Ovary (tissue), 7 donors: ENCODE measurements at regions not wholly inside any gene's neighbourhood (a gene's known extent, or its start where the extent isn't known, plus 50 kb on each side); places are given as distances from the start of the nearest gene placed in this dataset.

Experiments used
- DNase-seq, 5 donors: peaks; one replicate each; pipeline ENCODE4 v3.0.0-alpha.2; 2019 to 2020
- H3K27ac ChIP-seq, 2 donors: fragments of 200-600 bp; one replicate each; pipeline versions ENCODE4 v1.5.1 to v1.8.0; 2019 to 2022
- H3K27me3 ChIP-seq: fragments of 200-600 bp; one replicate; pipeline ENCODE4 v1.8.0; 2022
- H3K36me3 ChIP-seq: fragments of 200-600 bp; sonication (generic); one replicate; pipeline ENCODE4 v1.5.1; 2019
- H3K4me1 ChIP-seq: one replicate; pipeline ENCODE4 v1.8.1; 2013; ENCODE audit warnings: mild to moderate bottlenecking, moderate library complexity; ENCODE audit not compliant: insufficient read depth
- H3K4me3 ChIP-seq: fragments of 200-600 bp; sonication (generic); one replicate; pipeline ENCODE4 v1.5.1; 2017
- H3K9me3 ChIP-seq, 2 donors: fragments of 200-600 bp in 1 of 2; sonication (generic) in 1 of 2; one replicate each; pipeline versions ENCODE4 v1.5.1 to v1.8.1; 2013 to 2019; ENCODE audit warnings: mild to moderate bottlenecking in 1 of 2, moderate library complexity in 1 of 2
- EP300 ChIP-seq: sonication (generic); formaldehyde crosslinking; IDR thresholded peaks from one replicate; pipeline ENCODE4 v1.6.1; 2017; ENCODE audit warnings: antibody characterized with exemption
- POLR2A ChIP-seq: fragments of 450-650 bp; IDR thresholded peaks from one replicate; pipeline ENCODE4 v1.6.1; 2017; ENCODE audit warnings: antibody characterized with exemption, mild to moderate bottlenecking, moderate library complexity
- WGBS, 3 donors: extraction: QIAGEN DNeasy Blood & Tissue Kit in 1 of 3; methylation state at CpG; one replicate each; pipeline versions ENCODE4 v1.1.5 to v1.1.7; 2013 to 2017; 5-methylcytosine and 5-hydroxymethylcytosine counted together
- intact Hi-C, 4 donors: fragments of 100-400 bp; cut with DNase I; formaldehyde crosslinking; loops; one replicate each; pipeline versions ENCODE4 v1.11.0 to v1.15.1; 2022 to 2023
- TF ChIP-seq, protein P1 (sequence below), 3 donors: fragments of 450-650 bp in 2 of 3; fragments of 200-600 bp in 1 of 3; IDR thresholded peaks; one replicate each; pipeline versions ENCODE4 v1.5.1 to v1.8.0; 2016 to 2022; ENCODE audit warnings: antibody characterized with exemption in 3 of 3, mild to moderate bottlenecking in 1 of 3
- donor health status: DM: no; HTN: no; CAD: no; lungs with moderate emphysema.
- donor health status: DM: no; HTN: no; CAD: no.
- donor health status: Bipolar disorder and iron deficiency.
- donor health status: DM: no; HTN: no; CAD: no.
- donor health status: DM: yes; HTN: yes; CAD: no.

DNA sequence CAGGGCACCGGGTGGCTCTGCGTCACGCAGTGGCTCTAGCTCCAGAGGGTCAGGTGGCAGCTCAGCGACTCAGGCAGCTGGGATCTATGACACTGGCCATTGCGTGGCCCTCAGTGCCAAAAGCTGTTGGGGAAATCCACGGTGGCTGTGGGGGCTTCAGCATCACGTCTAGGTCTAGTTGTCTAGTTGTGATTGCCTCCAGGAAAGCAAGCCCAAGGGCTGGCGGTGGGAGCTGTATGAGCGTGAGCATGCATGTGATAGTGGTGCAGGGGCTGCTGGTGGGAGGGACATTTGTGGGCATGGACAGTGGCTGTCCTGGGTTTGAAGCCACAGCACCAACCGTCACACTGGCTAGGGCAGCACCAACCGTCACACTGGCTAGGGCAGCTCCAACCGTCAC lies 191.4 kb downstream of the THBS2 start:
- no peak overlapping the region for H3K4me3 ChIP-seq
- H3K36me3 ChIP-seq = no peaks in the 10 kb centered on the region
- H3K27ac ChIP-seq = no peak overlapping the region
- TF ChIP-seq EP300 = no peak
- TF ChIP-seq, protein P1, sequence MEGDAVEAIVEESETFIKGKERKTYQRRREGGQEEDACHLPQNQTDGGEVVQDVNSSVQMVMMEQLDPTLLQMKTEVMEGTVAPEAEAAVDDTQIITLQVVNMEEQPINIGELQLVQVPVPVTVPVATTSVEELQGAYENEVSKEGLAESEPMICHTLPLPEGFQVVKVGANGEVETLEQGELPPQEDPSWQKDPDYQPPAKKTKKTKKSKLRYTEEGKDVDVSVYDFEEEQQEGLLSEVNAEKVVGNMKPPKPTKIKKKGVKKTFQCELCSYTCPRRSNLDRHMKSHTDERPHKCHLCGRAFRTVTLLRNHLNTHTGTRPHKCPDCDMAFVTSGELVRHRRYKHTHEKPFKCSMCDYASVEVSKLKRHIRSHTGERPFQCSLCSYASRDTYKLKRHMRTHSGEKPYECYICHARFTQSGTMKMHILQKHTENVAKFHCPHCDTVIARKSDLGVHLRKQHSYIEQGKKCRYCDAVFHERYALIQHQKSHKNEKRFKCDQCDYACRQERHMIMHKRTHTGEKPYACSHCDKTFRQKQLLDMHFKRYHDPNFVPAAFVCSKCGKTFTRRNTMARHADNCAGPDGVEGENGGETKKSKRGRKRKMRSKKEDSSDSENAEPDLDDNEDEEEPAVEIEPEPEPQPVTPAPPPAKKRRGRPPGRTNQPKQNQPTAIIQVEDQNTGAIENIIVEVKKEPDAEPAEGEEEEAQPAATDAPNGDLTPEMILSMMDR (IDR thresholded peaks at IDR 0.05) = no peak
- TF ChIP-seq POLR2A = no peak
- DNase-seq = no peak
- H3K9me3 ChIP-seq = no peaks in the 10 kb centered on the region
- intact Hi-C loops = no loop called here
- no peaks in the 10 kb centered on the region for H3K27me3 ChIP-seq
- 96 to 97% (median 96%) methylated on average over 12 of the region's 12 CpGs for WGBS, 3 donors
- no peaks in the 10 kb centered on the region for H3K4me1 ChIP-seq

DNA sequence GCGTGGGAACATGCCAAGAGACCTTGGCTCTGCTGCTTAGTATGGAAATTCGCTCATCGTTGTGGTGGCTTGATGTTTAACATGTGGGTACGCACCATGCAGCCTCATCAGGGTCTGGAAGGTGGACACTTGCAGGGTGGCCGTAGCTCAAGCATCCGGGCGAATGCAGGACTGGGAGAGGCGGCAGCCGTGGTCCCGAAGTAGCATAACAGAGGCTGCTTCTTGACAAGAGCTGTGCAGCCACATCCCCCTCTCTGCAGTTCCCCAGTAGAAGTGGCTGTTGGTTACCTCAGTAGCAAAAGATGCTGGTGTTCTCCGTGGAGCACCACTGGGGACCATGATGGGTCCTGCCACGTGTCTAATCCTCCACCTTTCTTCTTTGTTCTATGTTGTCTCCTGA lies 195.0 kb downstream of the THBS2 start:
- H3K27me3 ChIP-seq = no peaks in the 10 kb centered on the region
- DNase-seq = no peak
- H3K27ac ChIP-seq = no peak overlapping the region
- intact Hi-C loops = no loop called here
- H3K9me3 ChIP-seq = no peaks in the 10 kb centered on the region
- 88 to 92% (median 91%) methylated on average over 12 of the region's 12 CpGs for WGBS, 3 donors
- H3K4me1 ChIP-seq = no peaks in the 10 kb centered on the region
- H3K36me3 ChIP-seq = no peaks in the 10 kb centered on the region
- no peak overlapping the region for H3K4me3 ChIP-seq
- TF ChIP-seq EP300 = no peak
- TF ChIP-seq, protein P1 (IDR thresholded peaks at IDR 0.05) = no peak
- no peak for TF ChIP-seq POLR2A

DNA sequence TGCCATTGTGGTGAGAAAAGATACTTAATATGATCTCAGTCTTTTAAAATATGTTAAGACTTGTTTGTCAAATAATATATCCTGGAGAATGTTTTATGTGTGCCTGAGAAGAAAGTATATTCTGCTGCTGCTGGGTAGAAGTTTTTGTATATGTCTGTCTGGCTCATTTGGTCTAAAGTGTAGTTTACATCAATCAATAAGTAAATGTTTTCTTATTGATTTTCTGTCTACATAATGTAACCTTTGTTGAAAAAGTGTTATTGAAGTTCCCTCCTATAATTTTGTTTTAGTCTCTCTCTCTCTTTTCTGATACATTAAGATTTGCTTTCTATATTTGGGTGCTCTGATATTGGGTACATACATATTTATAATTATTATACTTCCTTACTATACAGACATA lies 201.2 kb downstream of the THBS2 start:
- no peaks in the 10 kb centered on the region for H3K27me3 ChIP-seq
- no peaks in the 10 kb centered on the region for H3K36me3 ChIP-seq
- no peak for DNase-seq

DNA sequence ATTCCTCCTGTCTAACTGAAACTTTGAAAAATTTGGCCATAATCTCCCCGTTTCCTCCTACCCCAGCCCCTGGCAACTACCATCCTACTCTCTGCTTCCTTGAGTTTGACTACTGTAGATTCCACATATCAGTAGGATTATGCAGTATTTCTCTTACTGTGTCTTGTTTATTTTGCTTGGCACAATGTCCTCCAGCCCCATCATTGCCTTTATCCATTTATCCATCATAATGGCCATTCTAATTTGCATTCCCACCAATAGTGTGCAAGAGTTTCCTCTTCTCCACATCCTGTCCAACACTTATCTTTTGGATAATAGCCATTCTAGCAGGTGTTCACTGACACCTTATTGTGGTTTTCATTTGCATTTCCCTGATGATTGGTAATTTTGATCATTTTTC lies 202.3 kb downstream of the THBS2 start:
- intact Hi-C loops = no loop called here
- 87 to 92% (median 91%) methylated on average over 1 of the region's 1 CpG for WGBS, 3 donors
- Histone ChIP-seq H3K4me3 (no peak overlapping the region), H3K27ac (no peak overlapping the region), H3K9me3 (no peaks in the 10 kb centered on the region), H3K36me3 (no peaks in the 10 kb centered on the region), H3K4me1 (no peaks in the 10 kb centered on the region), H3K27me3 (no peaks in the 10 kb centered on the region)
- DNase-seq = no peak
- TF ChIP-seq POLR2A (no peak), EP300 (no peak)
- TF ChIP-seq, protein P1 (IDR thresholded peaks at IDR 0.05) = no peak

More for the DNA sequence above, 201.2 kb downstream of the THBS2 start:
- H3K4me3 ChIP-seq = no peak overlapping the region
- no peak overlapping the region for H3K27ac ChIP-seq
- TF ChIP-seq EP300 = no peak
- no peak for TF ChIP-seq POLR2A
- TF ChIP-seq, protein P1 (IDR thresholded peaks at IDR 0.05) = no peak
- H3K9me3 ChIP-seq = no peaks in the 10 kb centered on the region
- intact Hi-C loops = no loop called here
- no peaks in the 10 kb centered on the region for H3K4me1 ChIP-seq

DNA sequence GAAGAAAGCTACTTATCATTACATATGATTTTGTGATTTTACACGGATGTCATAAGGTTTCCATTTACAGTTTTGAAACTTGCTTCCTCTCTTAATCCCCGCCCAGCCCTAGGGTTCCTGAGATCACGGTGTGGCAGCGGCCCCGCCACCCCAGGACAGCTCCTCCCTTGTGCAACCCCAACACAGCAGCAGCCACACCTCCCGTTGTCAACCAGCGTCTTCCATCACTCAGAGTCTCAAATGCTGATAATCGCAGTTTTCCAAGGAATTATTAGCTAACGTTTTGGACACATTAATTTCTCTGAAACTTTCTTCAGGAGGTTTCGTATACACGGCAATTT lies 204.8 kb downstream of the THBS2 start:
- Histone ChIP-seq H3K9me3 (no peaks in the 10 kb centered on the region), H3K27me3 (no peaks in the 10 kb centered on the region), H3K4me1 (peaks cover 6% of the 10 kb centered on the region), H3K27ac (no peak overlapping the region), H3K4me3 (no peak overlapping the region), H3K36me3 (no peaks in the 10 kb centered on the region)
- WGBS, 3 donors = 83 to 92% (median 89%) methylated on average over 11 of the region's 11 CpGs
- no peak for DNase-seq
- TF ChIP-seq EP300 = no peak
- TF ChIP-seq POLR2A = no peak
- TF ChIP-seq, protein P1 (IDR thresholded peaks at IDR 0.05) = no peak
- intact Hi-C loops = no loop called here
